H1 (cell line): ENCODE measurements at regions not wholly inside any gene's neighbourhood (a gene's known extent, or its start where the extent isn't known, plus 50 kb on each side); places are given as distances from the start of the nearest gene placed in this dataset.

Experiments
- CTCF ChIA-PET: fragments of 300-600 bp; sonication (Branson Sonifier 250); formaldehyde crosslinking; loops from one replicate; lab custom pipeline; 2021; ENCODE audit not compliant: partially characterized antibody; lab: Charles Lee
- POLR2A ChIA-PET: fragments of 300-600 bp; sonication (Branson Sonifier 250); formaldehyde crosslinking; loops from one replicate; lab custom pipeline; 2021; ENCODE audit warnings: inconsistent platforms; ENCODE audit not compliant: partially characterized antibody; lab: Charles Lee
- DNase-seq, 2 experiments: peaks; one replicate each; pipeline versions ENCODE4 v3.0.0 to v3.0.0-alpha.2; 2010 to 2022; ENCODE audit warnings: low spot score in 2 of 2, low read depth in 1 of 2, mixed read lengths in 1 of 2
- FAIRE-seq: peaks from 2 replicates; lab custom pipeline; 2011; peaks lifted over from hg19 to GRCh38; lab: Jason Lieb, UNC
- H2AFZ ChIP-seq: 2 replicates; pipeline ENCODE4 v1.8.1; 2012; ENCODE audit warnings: low read length, inconsistent platforms
- H2AK5ac ChIP-seq: 2 replicates; pipeline ENCODE4 v1.6.1; 2013; ENCODE audit warnings: low read depth, low read length
- H2BK120ac ChIP-seq: replicated peaks from 2 replicates; pipeline ENCODE3; 2013; ENCODE audit warnings: low read depth, low read length, inconsistent platforms
- H2BK12ac ChIP-seq: 2 replicates; pipeline ENCODE4 v1.6.1; 2013; ENCODE audit warnings: low read depth, low read length
- H2BK15ac ChIP-seq: 2 replicates; pipeline ENCODE4 v1.6.1; 2013; ENCODE audit warnings: low read length
- H2BK20ac ChIP-seq: 2 replicates; pipeline ENCODE4 v1.6.1; 2013; ENCODE audit warnings: low read length
- H2BK5ac ChIP-seq: 2 replicates; pipeline ENCODE4 v1.6.1; 2013; ENCODE audit warnings: low read depth, low read length
- H3K14ac ChIP-seq: 2 replicates; pipeline ENCODE4 v1.6.1; 2013; ENCODE audit warnings: inconsistent platforms; ENCODE audit not compliant: insufficient read length
- H3K18ac ChIP-seq: 2 replicates; pipeline ENCODE4 v1.6.1; 2013; ENCODE audit warnings: low read length; ENCODE audit errors: extremely low read depth
- H3K23ac ChIP-seq: 2 replicates; pipeline ENCODE4 v1.6.1; 2013; ENCODE audit warnings: inconsistent platforms; ENCODE audit not compliant: insufficient read length
- H3K23me2 ChIP-seq: 2 replicates; pipeline ENCODE4 v1.6.1; 2013; ENCODE audit warnings: low read depth, low read length
- H3K27ac ChIP-seq: 2 replicates; pipeline ENCODE4 v1.6.1; 2011; ENCODE audit warnings: low read depth, low read length, inconsistent platforms
- H3K27me3 ChIP-seq, 4 experiments: replicated peaks in 1 of 4; 1 replicate in 1 of 4; 2 replicates in 3 of 4; pipeline versions ENCODE4 v1.6.1 to v1.8.1; 2011 to 2013; ENCODE audit warnings: low read length in 3 of 4, mild to moderate bottlenecking in 3 of 4, inconsistent platforms in 2 of 4, mixed read lengths in 2 of 4, moderate library complexity in 1 of 4; ENCODE audit not compliant: control insufficient read depth in 3 of 4, insufficient read depth in 3 of 4; ENCODE audit errors: extremely low read depth in 1 of 4
- H3K36me3 ChIP-seq, 4 experiments: 2 replicates each; pipeline versions ENCODE4 v1.6.1 to v1.8.1; 2011 to 2013; ENCODE audit warnings: mild to moderate bottlenecking in 4 of 4, low read length in 3 of 4, moderate library complexity in 2 of 4, control low read depth in 1 of 4, inconsistent platforms in 1 of 4; ENCODE audit not compliant: insufficient read depth in 4 of 4, control insufficient read depth in 2 of 4
- H3K4ac ChIP-seq: replicated peaks from 2 replicates; pipeline ENCODE3; 2013; ENCODE audit warnings: low read length, low read depth, mixed read lengths, inconsistent platforms; ENCODE audit not compliant: insufficient read length
- H3K4me1 ChIP-seq, 4 experiments: replicated peaks in 1 of 4; 1 replicate in 1 of 4; 2 replicates in 3 of 4; pipeline versions ENCODE4 v1.6.1 to v1.8.1; 2011 to 2013; ENCODE audit warnings: low read length in 3 of 4, inconsistent platforms in 2 of 4, mixed read lengths in 1 of 4; ENCODE audit not compliant: insufficient read depth in 4 of 4, control insufficient read depth in 3 of 4
- H3K4me2 ChIP-seq, 2 experiments: 2 replicates each; pipeline versions ENCODE4 v1.6.1 to v1.8.1; 2011 to 2013; ENCODE audit warnings: low read depth in 2 of 2, low read length in 2 of 2, control low read depth in 1 of 2, inconsistent platforms in 1 of 2, mild to moderate bottlenecking in 1 of 2; ENCODE audit not compliant: insufficient read depth in 1 of 2
- H3K4me3 ChIP-seq, 4 experiments: fragments of 200-600, 300-600 bp in 1 of 4; sonication (generic), shearing (Covaris generic), sonication (Bioruptor Twin) in 1 of 4; 2 replicates each; pipeline versions ENCODE4 v1.5.1 to v1.8.1; 2011 to 2016; ENCODE audit warnings: low read length in 4 of 4, low read depth in 3 of 4, control low read depth in 2 of 4, inconsistent platforms in 2 of 4, mild to moderate bottlenecking in 2 of 4, mixed read lengths in 1 of 4, moderate library complexity in 1 of 4; ENCODE audit not compliant: insufficient read depth in 2 of 4; ENCODE audit errors: extremely low read depth in 1 of 4
- H3K56ac ChIP-seq: replicated peaks from 2 replicates; pipeline ENCODE3; 2013; ENCODE audit warnings: low read depth, mild to moderate bottlenecking, mixed read lengths, low read length, inconsistent platforms; ENCODE audit not compliant: insufficient read length
- H3K79me1 ChIP-seq: 2 replicates; pipeline ENCODE4 v1.6.1; 2013; ENCODE audit warnings: low read depth, low read length, control low read depth
- H3K79me2 ChIP-seq, 2 experiments: 2 replicates each; pipeline versions ENCODE4 v1.6.1 to v1.8.1; 2012 to 2013; ENCODE audit warnings: low read length in 2 of 2, mild to moderate bottlenecking in 2 of 2, inconsistent platforms in 1 of 2; ENCODE audit not compliant: insufficient read depth in 2 of 2, control insufficient read depth in 1 of 2
- H3K9ac ChIP-seq, 4 experiments: replicated peaks in 1 of 4; 1 replicate in 1 of 4; 2 replicates in 3 of 4; pipeline versions ENCODE4 v1.6.1 to v1.8.1; 2011 to 2013; ENCODE audit warnings: low read depth in 3 of 4, low read length in 3 of 4, control low read depth in 2 of 4, mild to moderate bottlenecking in 2 of 4, moderate library complexity in 2 of 4, inconsistent platforms in 1 of 4; ENCODE audit errors: extremely low read depth in 1 of 4
- H3K9me3 ChIP-seq, 2 experiments: 2 replicates each; pipeline versions ENCODE4 v1.6.1 to v1.8.1; 2012 to 2013; ENCODE audit warnings: mild to moderate bottlenecking in 2 of 2, moderate library complexity in 2 of 2, control low read depth in 1 of 2, inconsistent platforms in 1 of 2, low read depth in 1 of 2, low read length in 1 of 2, mixed read lengths in 1 of 2; ENCODE audit not compliant: insufficient read depth in 2 of 2
- H4K20me1 ChIP-seq, 2 experiments: replicated peaks in 1 of 2; 2 replicates each; pipeline versions ENCODE3 to v1.8.1; 2011 to 2013; ENCODE audit warnings: inconsistent platforms in 2 of 2, low read length in 2 of 2, mild to moderate bottlenecking in 1 of 2; ENCODE audit not compliant: insufficient read depth in 2 of 2, control insufficient read depth in 1 of 2
- H4K5ac ChIP-seq: 2 replicates; pipeline ENCODE4 v1.6.1; 2013; ENCODE audit warnings: low read length, low read depth, mixed read lengths, inconsistent platforms; ENCODE audit not compliant: insufficient read length
- H4K8ac ChIP-seq: 2 replicates; pipeline ENCODE4 v1.8.0; 2013; ENCODE audit warnings: mild to moderate bottlenecking, moderate library complexity, low read length, inconsistent platforms; ENCODE audit not compliant: insufficient read depth; ENCODE audit errors: extremely low read depth
- H4K91ac ChIP-seq: replicated peaks from 2 replicates; pipeline ENCODE3; 2013; ENCODE audit warnings: low read length, mixed read lengths, inconsistent platforms; ENCODE audit not compliant: insufficient read length
- BCL11A ChIP-seq, 2 experiments: IDR thresholded peaks; one replicate each; pipeline ENCODE4 v1.6.1; 2011; ENCODE audit warnings: low read depth in 2 of 2, low read length in 2 of 2, mild to moderate bottlenecking in 2 of 2
- GTF2F1 ChIP-seq: IDR thresholded peaks from 2 replicates; pipeline ENCODE4 v1.6.1; 2012; ENCODE audit warnings: low read depth, low read length, improper control_type of control experiment, borderline replicate concordance
- JUND ChIP-seq: IDR thresholded peaks from 2 replicates; pipeline ENCODE4 v1.6.1; 2011; ENCODE audit warnings: mild to moderate bottlenecking, improper control_type of control experiment, low read length
- MAFK ChIP-seq: IDR thresholded peaks from 2 replicates; pipeline ENCODE4 v1.6.1; 2012; ENCODE audit warnings: low read depth, mild to moderate bottlenecking, improper control_type of control experiment, low read length
- PHF8 ChIP-seq: fragments of 200-600 bp; sonication (generic); conservative IDR thresholded peaks from 2 replicates; pipeline ENCODE4 v1.7.1; 2012; ENCODE audit warnings: low read depth, mild to moderate bottlenecking, inconsistent platforms, low read length, moderate library complexity
- WGBS, 2 experiments: shearing (Covaris generic) in 1 of 2; methylation state at CpG; one replicate each; pipeline versions ENCODE4 v1.1.6 to v1.1.7; 2013 to 2015; ENCODE audit warnings: low lambda C conversion rate in 2 of 2, mixed read lengths in 2 of 2, inconsistent platforms in 1 of 2, low coverage in 1 of 2, missing lambda C conversion rate in 1 of 2; ENCODE audit not compliant: insufficient replicate concordance in 2 of 2, insufficient coverage in 1 of 2, insufficient read length in 1 of 2; ENCODE audit errors: extremely low coverage in 1 of 2, missing lambda C conversion rate in 1 of 2; 5-methylcytosine and 5-hydroxymethylcytosine counted together

DNA sequence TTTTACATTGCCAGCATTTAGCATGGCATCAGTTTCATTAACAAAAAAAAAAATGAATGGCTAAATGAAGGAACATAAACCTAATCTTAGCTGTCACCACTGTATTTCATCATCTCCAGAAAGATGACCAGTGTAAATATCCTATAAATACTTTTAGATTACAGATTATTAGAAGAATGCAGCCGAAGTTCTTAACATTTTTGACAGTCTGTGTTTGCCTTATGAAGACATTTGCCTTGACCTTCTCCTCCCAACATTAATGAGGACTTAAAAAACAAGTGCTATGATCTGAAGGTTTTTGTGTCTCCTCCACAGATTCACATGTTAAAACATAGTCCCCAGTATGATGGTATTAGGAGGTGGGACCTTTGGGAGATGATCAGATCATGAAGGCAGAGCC lies 253.0 kb downstream of the SNAPC1 start:
- H3K9ac ChIP-seq: no peak overlapping the region
- H2AFZ ChIP-seq: no peak overlapping the region
- H4K20me1 ChIP-seq: no peaks in the 10 kb centered on the region
- H3K56ac ChIP-seq: no peak overlapping the region
- H4K8ac ChIP-seq: no peak overlapping the region
- ChIA-PET CTCF (no interaction called here), POLR2A (no interaction called here)
- H3K27me3 ChIP-seq: no peaks in the 10 kb centered on the region
- no peak overlapping the region for H2BK120ac ChIP-seq
- H2BK15ac ChIP-seq: no peak overlapping the region
- no peak overlapping the region for H3K23ac ChIP-seq
- H2BK5ac ChIP-seq: no peak overlapping the region
- no peaks in the 10 kb centered on the region for H3K79me1 ChIP-seq
- no peak overlapping the region for H2BK20ac ChIP-seq
- no peaks in the 10 kb centered on the region for H3K79me2 ChIP-seq
- H3K4me2 ChIP-seq: no peak overlapping the region
- H4K5ac ChIP-seq: no peak overlapping the region
- WGBS, 2 experiments: 82% methylated on average over 1 of the region's 1 CpG; no CpG with 5 or more reads in 1 of the 2 experiments
- DNase-seq: no peak
- H3K9me3 ChIP-seq: no peaks in the 10 kb centered on the region
- no peak overlapping the region for H2AK5ac ChIP-seq
- H3K14ac ChIP-seq: no peak overlapping the region
- FAIRE-seq: no peak
- H4K91ac ChIP-seq: no peak overlapping the region
- H3K4ac ChIP-seq: no peak overlapping the region
- no peaks in the 10 kb centered on the region for H3K4me1 ChIP-seq
- no peaks in the 10 kb centered on the region for H3K23me2 ChIP-seq
- no peak for TF ChIP-seq GTF2F1
- TF ChIP-seq BCL11A (IDR thresholded peaks at IDR 0.05; ENCODE audit: low read depth in 2 of 2, low read length in 2 of 2): no peak
- TF ChIP-seq JUND: no peak
- no peak for TF ChIP-seq MAFK
- TF ChIP-seq PHF8: no peak
- TF ChIP-seq, all 59 proteins: peak for 0
- Histone ChIP-seq H2BK12ac (no peak overlapping the region), H3K4me3 (no peak overlapping the region), H3K27ac (no peak overlapping the region), H3K36me3 (no peaks in the 10 kb centered on the region), H3K18ac (no peak overlapping the region)
